IMR-90 (cell line): ENCODE measurements at regions not wholly inside any gene's neighbourhood (a gene's known extent, or its start where the extent isn't known, plus 50 kb on each side); places are given as distances from the start of the nearest gene placed in this dataset.

Experiments used
- ATAC-seq: fragments of 200-7000 bp; cut with Tn5 transposase; 2 replicates; pipeline ENCODE4 v1.9.1; 2020; ENCODE audit warnings: low read depth, mild to moderate bottlenecking, moderate library complexity
- BruUV-seq: library from RNA; stranded (reverse); fragments of 400-500 nt; replicated peaks from 2 replicates; lab custom pipeline; 2021; lab: Mats Ljungman, UMichigan
- CTCF ChIA-PET: fragments of 300-600 bp; formaldehyde crosslinking; extraction: SDS; loops from one replicate; lab custom pipeline; 2021; ENCODE audit warnings: antibody characterized with exemption; lab: Yijun Ruan, JAX
- POLR2A ChIA-PET: fragments of 300-600 bp; sonication (Branson Sonifier 250); formaldehyde crosslinking; loops from one replicate; lab custom pipeline; 2022; ENCODE audit warnings: antibody characterized with exemption; ENCODE audit not compliant: unreplicated experiment; lab: Charles Lee
- DNase-seq: peaks from one replicate; pipeline ENCODE4 v3.0.0; 2013
- H2AFZ ChIP-seq: replicated peaks from 2 replicates; pipeline ENCODE3; 2013; ENCODE audit warnings: low read length, mild to moderate bottlenecking; ENCODE audit not compliant: poor library complexity
- H2AK5ac ChIP-seq: 2 replicates; pipeline ENCODE4 v1.6.1; 2013; ENCODE audit warnings: low read depth, low read length, inconsistent platforms
- H2AK9ac ChIP-seq: replicated peaks from 2 replicates; pipeline ENCODE3; 2013; ENCODE audit warnings: mild to moderate bottlenecking, low read depth, low read length, moderate library complexity; ENCODE audit not compliant: poor library complexity
- H2BK120ac ChIP-seq: 2 replicates; pipeline ENCODE4 v1.6.1; 2013; ENCODE audit warnings: low read depth, low read length, inconsistent platforms
- H2BK15ac ChIP-seq: 3 replicates; pipeline ENCODE4 v1.6.1; 2013; ENCODE audit warnings: low read depth, low read length, inconsistent platforms
- H2BK20ac ChIP-seq: 2 replicates; pipeline ENCODE4 v1.6.1; 2013; ENCODE audit warnings: low read depth, mild to moderate bottlenecking, inconsistent platforms, low read length, moderate library complexity
- H2BK5ac ChIP-seq: 2 replicates; pipeline ENCODE4 v1.6.1; 2013; ENCODE audit warnings: mild to moderate bottlenecking, low read depth, low read length, inconsistent platforms; ENCODE audit not compliant: poor library complexity, severe bottlenecking
- H3K14ac ChIP-seq: replicated peaks from 2 replicates; pipeline ENCODE4 v1.6.1; 2013; ENCODE audit warnings: low read depth, low read length, inconsistent platforms
- H3K18ac ChIP-seq: 2 replicates; pipeline ENCODE4 v1.6.1; 2013; ENCODE audit warnings: low read depth, low read length, control low read depth
- H3K23ac ChIP-seq: 2 replicates; pipeline ENCODE4 v1.6.1; 2013; ENCODE audit warnings: low read depth, low read length, inconsistent platforms
- H3K27ac ChIP-seq: 2 replicates; pipeline ENCODE4 v1.5.1; 2013; ENCODE audit warnings: mild to moderate bottlenecking, control low read depth, low read length; ENCODE audit not compliant: insufficient read depth
- H3K27me3 ChIP-seq: 2 replicates; pipeline ENCODE4 v1.6.1; 2013; ENCODE audit warnings: low read length; ENCODE audit not compliant: control insufficient read depth, insufficient read depth
- H3K36me3 ChIP-seq: 2 replicates; pipeline ENCODE4 v1.6.1; 2013; ENCODE audit warnings: low read length, mixed read lengths; ENCODE audit not compliant: control insufficient read depth, insufficient read depth
- H3K4ac ChIP-seq: 2 replicates; pipeline ENCODE4 v1.6.1; 2013; ENCODE audit warnings: low read depth, low read length, inconsistent platforms
- H3K4me1 ChIP-seq: 2 replicates; pipeline ENCODE4 v1.6.1; 2013; ENCODE audit warnings: low read length, mixed read lengths; ENCODE audit not compliant: control insufficient read depth, insufficient read depth
- H3K4me2 ChIP-seq: 2 replicates; pipeline ENCODE4 v1.6.1; 2013; ENCODE audit warnings: low read depth, mild to moderate bottlenecking, control low read depth, low read length, moderate library complexity
- H3K4me3 ChIP-seq: 2 replicates; pipeline ENCODE4 v1.5.1; 2013; ENCODE audit warnings: low read depth, mild to moderate bottlenecking, control low read depth, low read length, moderate library complexity; ENCODE audit not compliant: insufficient read depth
- H3K56ac ChIP-seq: 2 replicates; pipeline ENCODE4 v1.6.1; 2013; ENCODE audit warnings: low read length, inconsistent platforms; ENCODE audit not compliant: insufficient read depth; ENCODE audit errors: extremely low read depth
- H3K79me1 ChIP-seq, 2 experiments: 2 replicates each; pipeline ENCODE4 v1.6.1; 2013; ENCODE audit warnings: low read length in 2 of 2, inconsistent platforms in 1 of 2, low read depth in 1 of 2
- H3K9ac ChIP-seq: 2 replicates; pipeline ENCODE4 v1.6.1; 2013; ENCODE audit warnings: low read depth, low read length, control low read depth
- H3K9me1 ChIP-seq: 2 replicates; pipeline ENCODE4 v1.6.1; 2013; ENCODE audit warnings: low read length, inconsistent platforms; ENCODE audit not compliant: insufficient read depth
- H3K9me3 ChIP-seq: 2 replicates; pipeline ENCODE4 v1.6.1; 2013; ENCODE audit warnings: low read length; ENCODE audit not compliant: control insufficient read depth, insufficient read depth
- H4K20me1 ChIP-seq: 2 replicates; pipeline ENCODE4 v1.6.1; 2013; ENCODE audit warnings: low read length, inconsistent platforms; ENCODE audit not compliant: insufficient read depth
- H4K5ac ChIP-seq: 2 replicates; pipeline ENCODE4 v1.6.1; 2013; ENCODE audit warnings: mild to moderate bottlenecking, low read depth, low read length, control low read depth
- H4K8ac ChIP-seq, 2 experiments: 2 replicates each; pipeline ENCODE4 v1.6.1; 2013; ENCODE audit warnings: low read depth in 2 of 2, low read length in 2 of 2, control low read depth in 1 of 2, inconsistent platforms in 1 of 2
- H4K91ac ChIP-seq: 2 replicates; pipeline ENCODE4 v1.6.1; 2013; ENCODE audit warnings: low read depth, low read length, inconsistent platforms; ENCODE audit not compliant: insufficient read depth
- BHLHE40 ChIP-seq: fragments of 150-350 bp; IDR thresholded peaks from 2 replicates; pipeline ENCODE4 v1.6.1; 2016; ENCODE audit warnings: mild to moderate bottlenecking, low read depth, low read length
- CEBPB ChIP-seq: IDR thresholded peaks from 2 replicates; pipeline ENCODE4 v1.6.1; 2012; ENCODE audit warnings: low read depth, low read length, improper control_type of control experiment
- CHD1 ChIP-seq: IDR thresholded peaks from 2 replicates; pipeline ENCODE4 v1.6.1; 2012; ENCODE audit warnings: low read depth, low read length, improper control_type of control experiment
- ELK1 ChIP-seq: fragments of 150-350 bp; IDR thresholded peaks from 2 replicates; pipeline ENCODE4 v1.6.1; 2016; ENCODE audit warnings: low read depth, mild to moderate bottlenecking, low read length, moderate library complexity, borderline replicate concordance
- FOS ChIP-seq: fragments of 150-350 bp; IDR thresholded peaks from 2 replicates; pipeline ENCODE4 v1.6.1; 2016; ENCODE audit warnings: low read depth, low read length
- MAFK ChIP-seq: IDR thresholded peaks from 2 replicates; pipeline ENCODE4 v1.6.1; 2012; ENCODE audit warnings: low read depth, low read length, improper control_type of control experiment
- MAZ ChIP-seq: IDR thresholded peaks from 2 replicates; pipeline ENCODE4 v1.6.1; 2012; ENCODE audit warnings: low read depth, mild to moderate bottlenecking, low read length, improper control_type of control experiment, moderate library complexity, borderline replicate concordance
- MXI1 ChIP-seq: IDR thresholded peaks from 2 replicates; pipeline ENCODE4 v1.6.1; 2012; ENCODE audit warnings: low read depth, mild to moderate bottlenecking, low read length, moderate library complexity, borderline replicate concordance
- NFE2L2 ChIP-seq: fragments of 150-350 bp; IDR thresholded peaks from 2 replicates; pipeline ENCODE4 v1.6.1; 2016; ENCODE audit warnings: low read depth, mild to moderate bottlenecking, low read length
- POLR2A ChIP-seq: IDR thresholded peaks from 2 replicates; pipeline ENCODE4 v1.6.1; 2012; ENCODE audit warnings: mild to moderate bottlenecking, low read depth, low read length
- RAD21 ChIP-seq: IDR thresholded peaks from 2 replicates; pipeline ENCODE4 v1.6.1; 2012; ENCODE audit warnings: low read length, improper control_type of control experiment
- RCOR1 ChIP-seq: IDR thresholded peaks from 2 replicates; pipeline ENCODE4 v1.6.1; 2012; ENCODE audit warnings: mild to moderate bottlenecking, low read length, improper control_type of control experiment; ENCODE audit not compliant: insufficient replicate concordance
- RFX5 ChIP-seq: IDR thresholded peaks from 2 replicates; pipeline ENCODE4 v1.8.0; 2012; ENCODE audit warnings: low read depth, mild to moderate bottlenecking, low read length, moderate library complexity
- SMC3 ChIP-seq: fragments of 150-350 bp; IDR thresholded peaks from 2 replicates; pipeline ENCODE4 v1.6.1; 2016; ENCODE audit warnings: low read depth, mild to moderate bottlenecking, antibody characterized with exemption, low read length, moderate library complexity
- USF2 ChIP-seq: fragments of 150-350 bp; IDR thresholded peaks from 2 replicates; pipeline ENCODE4 v1.6.1; 2017; ENCODE audit warnings: mild to moderate bottlenecking, antibody characterized with exemption, low read length, low read depth
- WGBS, 2 experiments: methylation state at CpG; one replicate each; pipeline versions ENCODE4 v1.1.5 to v1.1.7; 2013; ENCODE audit warnings: missing lambda C conversion rate in 2 of 2; ENCODE audit not compliant: insufficient read length in 1 of 2; ENCODE audit errors: extremely low coverage in 2 of 2; 5-methylcytosine and 5-hydroxymethylcytosine counted together
- dilution Hi-C: fragments of 300-500 bp; cut with HindIII; formaldehyde crosslinking; loops from one replicate; pipeline ENCODE4 v1.14.3; 2018; ENCODE audit warnings: low sequenced_read_pairs; ENCODE audit not compliant: unreplicated experiment
- in situ Hi-C: fragments of 300-500 bp; cut with MboI; formaldehyde crosslinking; loops from 3 replicates; pipeline ENCODE4 v1.14.3; 2019; ENCODE audit warnings: low sequenced_read_pairs, inconsistent platforms, mixed read lengths
- intact Hi-C: fragments of 100-400 bp; cut with micrococcal nuclease; formaldehyde crosslinking; loops from 2 replicates; pipeline ENCODE4 v1.10.0; 2022
- TF ChIP-seq, protein P1 (sequence below): conservative IDR thresholded peaks from 2 replicates; pipeline ENCODE4 v1.5.1; 2012; ENCODE audit warnings: mild to moderate bottlenecking, low read depth, low read length, improper control_type of control experiment

GRCh38 chr5:57575839-57576238 is 93.2 kb upstream of the ACTBL2 start:
- CTCF ChIA-PET = no interaction called here
- no peak for TF ChIP-seq BHLHE40
- TF ChIP-seq RAD21 = no peak
- TF ChIP-seq RCOR1 = no peak
- TF ChIP-seq NFE2L2 = no peak
- TF ChIP-seq CHD1 = no peak
- TF ChIP-seq MAZ = no peak
- no peak for TF ChIP-seq CEBPB
- TF ChIP-seq MAFK = no peak
- no peak for TF ChIP-seq MXI1
- TF ChIP-seq RFX5 = no peak
- no peak for TF ChIP-seq SMC3
- TF ChIP-seq FOS = no peak
- TF ChIP-seq ELK1 = no peak
- no peak for TF ChIP-seq POLR2A
- TF ChIP-seq, protein P1, sequence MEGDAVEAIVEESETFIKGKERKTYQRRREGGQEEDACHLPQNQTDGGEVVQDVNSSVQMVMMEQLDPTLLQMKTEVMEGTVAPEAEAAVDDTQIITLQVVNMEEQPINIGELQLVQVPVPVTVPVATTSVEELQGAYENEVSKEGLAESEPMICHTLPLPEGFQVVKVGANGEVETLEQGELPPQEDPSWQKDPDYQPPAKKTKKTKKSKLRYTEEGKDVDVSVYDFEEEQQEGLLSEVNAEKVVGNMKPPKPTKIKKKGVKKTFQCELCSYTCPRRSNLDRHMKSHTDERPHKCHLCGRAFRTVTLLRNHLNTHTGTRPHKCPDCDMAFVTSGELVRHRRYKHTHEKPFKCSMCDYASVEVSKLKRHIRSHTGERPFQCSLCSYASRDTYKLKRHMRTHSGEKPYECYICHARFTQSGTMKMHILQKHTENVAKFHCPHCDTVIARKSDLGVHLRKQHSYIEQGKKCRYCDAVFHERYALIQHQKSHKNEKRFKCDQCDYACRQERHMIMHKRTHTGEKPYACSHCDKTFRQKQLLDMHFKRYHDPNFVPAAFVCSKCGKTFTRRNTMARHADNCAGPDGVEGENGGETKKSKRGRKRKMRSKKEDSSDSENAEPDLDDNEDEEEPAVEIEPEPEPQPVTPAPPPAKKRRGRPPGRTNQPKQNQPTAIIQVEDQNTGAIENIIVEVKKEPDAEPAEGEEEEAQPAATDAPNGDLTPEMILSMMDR = no peak
- TF ChIP-seq USF2 = no peak

More at GRCh38 chr5:57575839-57576238, 93.2 kb upstream of the ACTBL2 start:
- no peak overlapping the region for H3K4me2 ChIP-seq
- no peak overlapping the region for H4K91ac ChIP-seq
- H2BK120ac ChIP-seq = no peak overlapping the region
- no peaks in the 10 kb centered on the region for H4K20me1 ChIP-seq
- no peak overlapping the region for H4K5ac ChIP-seq
- no peaks in the 10 kb centered on the region for H3K9me3 ChIP-seq
- intact Hi-C loops = no loop called here
- no peak overlapping the region for H2BK5ac ChIP-seq
- no peak overlapping the region for H3K14ac ChIP-seq
- no peak overlapping the region for H2AK5ac ChIP-seq
- no CpG with 5 or more reads among the region's 9 CpGs for WGBS, 2 experiments
- POLR2A ChIA-PET = no interaction called here
- H3K4me3 ChIP-seq = no peak overlapping the region
- no peaks in the 10 kb centered on the region for H3K36me3 ChIP-seq
- H3K27me3 ChIP-seq = no peaks in the 10 kb centered on the region
- in situ Hi-C loops = no loop called here
- no peak for DNase-seq
- H3K18ac ChIP-seq = no peak overlapping the region
- BruUV-seq = no TSS peak
- no peak overlapping the region for H3K4ac ChIP-seq
- no peaks in the 10 kb centered on the region; the same call in 1 of the 2 replicates for H3K9me1 ChIP-seq
- H2AK9ac ChIP-seq = no peak overlapping the region
- no peak overlapping the region for H4K8ac ChIP-seq
- no peaks in the 10 kb centered on the region for H3K79me1 ChIP-seq
- H3K23ac ChIP-seq = no peak overlapping the region
- H3K56ac ChIP-seq = no peak overlapping the region
- no peak overlapping the region for H2AFZ ChIP-seq
- no peak overlapping the region for H3K9ac ChIP-seq
- ATAC-seq = no peak
- H2BK15ac ChIP-seq = no peak overlapping the region
- H2BK20ac ChIP-seq = no peak overlapping the region
- no peak overlapping the region for H3K27ac ChIP-seq
- dilution Hi-C loops = no loop called here
- no peaks in the 10 kb centered on the region for H3K4me1 ChIP-seq
